ENCODE measurements at regions not wholly inside any gene's neighbourhood (a gene's known extent, or its start where the extent isn't known, plus 50 kb on each side); places are given as distances from the start of the nearest gene placed in this dataset.

DNA sequence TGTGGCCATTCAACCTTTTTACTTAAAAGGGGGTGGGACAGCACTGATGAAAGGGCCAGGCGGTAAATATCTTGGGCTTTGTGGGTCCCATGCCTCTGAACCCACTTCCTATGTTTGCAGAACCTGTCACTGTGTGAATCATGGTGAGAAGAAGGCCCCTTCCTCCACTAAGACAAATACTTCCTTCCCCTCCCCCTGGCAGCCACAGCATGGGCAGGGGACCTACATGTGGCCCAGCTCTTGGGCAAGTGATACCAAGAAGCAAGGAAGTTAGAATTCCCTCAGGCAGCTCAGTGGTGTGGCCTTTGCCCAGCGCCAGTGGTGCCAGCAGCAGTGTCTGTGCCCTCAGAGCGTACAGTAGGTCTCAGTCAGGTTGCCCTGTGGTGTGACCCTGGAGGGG, 168.6 kb downstream of the TRIM33 start:
- no peak overlapping the region for H3K27ac ChIP-seq
- no peak for TF ChIP-seq ZFX (IDR thresholded peaks at IDR 0.05)
- TF ChIP-seq, protein P1, sequence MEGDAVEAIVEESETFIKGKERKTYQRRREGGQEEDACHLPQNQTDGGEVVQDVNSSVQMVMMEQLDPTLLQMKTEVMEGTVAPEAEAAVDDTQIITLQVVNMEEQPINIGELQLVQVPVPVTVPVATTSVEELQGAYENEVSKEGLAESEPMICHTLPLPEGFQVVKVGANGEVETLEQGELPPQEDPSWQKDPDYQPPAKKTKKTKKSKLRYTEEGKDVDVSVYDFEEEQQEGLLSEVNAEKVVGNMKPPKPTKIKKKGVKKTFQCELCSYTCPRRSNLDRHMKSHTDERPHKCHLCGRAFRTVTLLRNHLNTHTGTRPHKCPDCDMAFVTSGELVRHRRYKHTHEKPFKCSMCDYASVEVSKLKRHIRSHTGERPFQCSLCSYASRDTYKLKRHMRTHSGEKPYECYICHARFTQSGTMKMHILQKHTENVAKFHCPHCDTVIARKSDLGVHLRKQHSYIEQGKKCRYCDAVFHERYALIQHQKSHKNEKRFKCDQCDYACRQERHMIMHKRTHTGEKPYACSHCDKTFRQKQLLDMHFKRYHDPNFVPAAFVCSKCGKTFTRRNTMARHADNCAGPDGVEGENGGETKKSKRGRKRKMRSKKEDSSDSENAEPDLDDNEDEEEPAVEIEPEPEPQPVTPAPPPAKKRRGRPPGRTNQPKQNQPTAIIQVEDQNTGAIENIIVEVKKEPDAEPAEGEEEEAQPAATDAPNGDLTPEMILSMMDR (conservative IDR thresholded peaks at IDR 0.05), result no peak

DNA sequence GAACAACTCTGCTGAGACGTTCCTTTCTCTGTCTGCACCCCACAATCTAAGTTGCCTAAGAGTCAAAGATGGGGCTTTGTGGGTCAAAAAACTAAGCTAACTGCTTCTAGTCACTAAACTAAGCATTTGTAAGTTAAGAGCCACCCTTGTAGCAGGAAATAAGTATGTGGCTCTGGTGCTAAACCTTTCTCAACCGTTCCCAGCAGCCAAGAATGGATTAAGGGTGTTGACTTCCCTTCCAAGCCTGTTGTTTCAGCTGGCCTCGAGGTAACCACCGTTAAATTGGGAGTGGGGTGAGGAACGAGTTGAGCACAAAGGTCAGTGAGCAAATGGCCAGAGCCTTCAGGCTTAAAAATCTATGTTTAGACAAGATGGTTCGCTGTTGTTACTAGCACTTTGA, 169.1 kb downstream of the TRIM33 start:
- no peak for TF ChIP-seq ZFX (IDR thresholded peaks at IDR 0.05)
- TF ChIP-seq, protein P1 (conservative IDR thresholded peaks at IDR 0.05), result no peak
- H3K27ac ChIP-seq, result no peak overlapping the region

DNA sequence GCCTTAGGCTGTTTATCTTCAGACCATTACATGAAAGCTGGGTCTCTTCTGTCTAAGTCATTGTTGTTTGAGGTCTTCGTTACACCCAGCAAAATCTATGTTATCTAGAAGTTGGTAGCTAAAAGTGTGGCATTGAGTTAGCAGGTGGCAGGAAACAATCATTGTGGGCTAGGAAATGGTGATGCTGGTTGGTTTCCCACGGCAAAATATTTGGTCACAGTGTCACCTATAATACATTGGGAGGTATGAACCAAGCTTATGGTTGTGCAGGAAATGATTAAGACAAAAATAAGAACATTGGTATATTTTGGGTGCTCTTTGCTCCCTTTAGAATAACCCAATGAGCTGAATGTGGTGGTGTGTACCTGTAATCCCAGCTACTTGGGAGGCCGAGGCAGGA, 169.7 kb downstream of the TRIM33 start:
- TF ChIP-seq ZFX (IDR thresholded peaks at IDR 0.05), result no peak
- TF ChIP-seq, protein P1 (conservative IDR thresholded peaks at IDR 0.05), result no peak
- H3K27ac ChIP-seq, result no peak overlapping the region

DNA sequence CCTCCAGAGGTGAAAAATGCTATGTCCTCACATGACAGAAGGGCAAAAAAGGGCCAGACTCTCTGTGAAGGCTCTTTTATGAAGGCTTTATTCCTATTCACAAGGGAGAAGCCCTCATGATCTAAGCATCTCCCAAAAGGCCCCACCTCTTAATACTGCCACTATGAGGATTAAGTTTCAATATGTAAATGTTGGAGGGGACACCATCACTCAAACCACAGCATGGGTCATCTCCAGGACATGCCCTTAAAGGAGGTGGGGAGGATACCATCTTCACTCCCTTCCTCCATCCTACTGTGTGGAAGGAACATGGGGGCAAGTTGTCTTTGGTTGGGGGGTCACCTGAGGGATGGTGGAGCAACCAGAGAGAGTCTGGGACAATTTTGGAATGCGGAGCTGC, 170.1 kb downstream of the TRIM33 start:
- H3K27ac ChIP-seq, result no peak overlapping the region
- TF ChIP-seq, protein P1 (conservative IDR thresholded peaks at IDR 0.05), result no peak
- no peak for TF ChIP-seq ZFX (IDR thresholded peaks at IDR 0.05)

DNA sequence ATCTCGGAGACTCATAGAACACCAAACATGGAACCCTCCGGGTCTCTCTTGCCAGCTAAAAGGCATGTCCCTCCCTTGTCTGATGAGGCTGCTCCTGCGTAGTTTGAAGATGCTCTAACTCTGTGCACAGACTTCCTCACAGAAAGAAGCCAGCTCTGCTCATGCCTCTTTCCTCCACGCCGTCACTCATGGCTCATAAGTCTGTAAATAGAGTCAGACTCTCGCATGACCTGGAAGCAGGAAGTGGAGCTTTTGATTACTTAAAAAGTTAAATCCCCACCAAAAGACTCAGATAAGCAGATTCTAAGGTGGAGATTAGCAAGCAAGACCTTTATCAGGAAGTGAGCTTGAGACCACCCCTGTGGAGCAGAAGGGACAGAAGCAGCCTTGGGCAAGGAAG, 171.6 kb downstream of the TRIM33 start:
- TF ChIP-seq, protein P1 (conservative IDR thresholded peaks at IDR 0.05), result no peak
- TF ChIP-seq ZFX (IDR thresholded peaks at IDR 0.05), result no peak
- no peak overlapping the region for H3K27ac ChIP-seq

DNA sequence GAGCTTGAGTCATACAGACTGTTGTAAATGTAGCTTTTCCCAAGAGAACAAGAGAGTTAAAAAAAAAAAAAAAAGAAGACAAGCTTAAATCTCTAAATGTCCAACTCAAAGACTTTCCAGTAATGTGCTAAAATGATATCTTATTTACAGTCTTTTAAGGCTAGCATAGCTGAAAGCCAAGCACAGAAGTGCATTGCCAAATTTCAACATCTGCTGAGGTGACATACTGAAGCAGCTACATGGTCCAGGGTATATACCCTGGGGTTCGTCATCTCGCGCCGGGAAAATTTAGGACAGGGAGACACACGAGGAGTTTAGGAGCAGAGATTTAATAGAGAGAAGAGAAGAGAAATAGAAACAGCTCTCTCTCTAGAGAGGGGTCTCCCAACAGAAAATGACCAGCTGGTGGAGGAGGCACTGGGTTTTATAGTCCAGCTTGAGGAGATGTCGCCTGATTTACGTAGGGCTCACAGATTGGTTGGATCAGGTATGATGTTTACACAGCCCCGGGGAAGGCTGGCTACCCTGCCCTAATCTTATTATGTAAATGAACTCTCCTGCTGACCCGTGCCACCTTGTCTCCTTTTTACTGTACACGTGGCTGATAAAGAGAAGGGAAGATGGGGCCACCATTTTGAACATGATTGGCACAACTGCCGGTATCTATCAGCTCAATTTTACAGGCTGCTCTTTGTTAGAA, 172.7 kb downstream of the TRIM33 start:
- H3K27ac ChIP-seq, result no peak overlapping the region
- no peak for TF ChIP-seq ZFX (IDR thresholded peaks at IDR 0.05)

DNA sequence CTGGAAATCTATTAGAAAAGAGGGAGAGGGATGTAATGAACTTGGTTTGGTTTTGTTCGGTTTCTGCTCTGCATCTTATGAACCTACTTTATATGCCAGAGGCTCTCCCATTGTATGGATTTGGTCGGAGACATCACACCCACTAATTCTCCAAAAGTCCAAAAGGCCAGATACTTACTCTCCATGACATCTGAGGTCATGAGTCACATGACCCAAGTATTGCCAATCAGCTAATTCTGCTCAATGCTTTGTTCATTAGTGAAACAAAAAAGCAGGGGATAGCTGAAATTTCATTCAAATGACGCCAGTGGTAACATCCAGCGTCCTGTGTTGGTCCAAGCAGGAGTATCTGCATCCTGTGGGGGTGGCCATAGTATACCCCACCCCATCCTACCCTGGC, 173.6 kb downstream of the TRIM33 start:
- TF ChIP-seq, protein P1 (conservative IDR thresholded peaks at IDR 0.05), result no peak
- H3K27ac ChIP-seq, result no peak overlapping the region

DNA sequence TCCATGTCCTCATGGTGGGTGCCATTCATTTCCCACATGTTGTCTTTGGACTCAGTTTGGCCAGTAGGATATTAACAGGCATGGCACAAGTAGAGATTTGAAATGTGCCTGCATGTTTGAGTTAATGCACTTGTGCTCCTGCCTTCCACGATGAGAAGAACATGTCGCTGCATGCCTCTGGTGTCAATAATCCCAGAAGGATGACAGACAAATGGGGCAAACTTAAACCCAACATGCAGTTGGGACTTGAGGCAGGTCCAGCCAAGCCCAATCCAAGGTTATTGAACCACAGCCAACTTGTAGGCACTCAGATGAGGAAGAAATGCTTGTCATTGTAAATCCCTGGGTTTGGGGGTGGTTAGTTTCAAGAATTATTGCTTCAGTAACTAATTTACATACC, 174.6 kb downstream of the TRIM33 start:
- H3K27ac ChIP-seq, result no peak overlapping the region
- TF ChIP-seq ZFX (IDR thresholded peaks at IDR 0.05), result no peak
- TF ChIP-seq, protein P1 (conservative IDR thresholded peaks at IDR 0.05), result no peak

Measured in C4-2B (cell line).